ENCODE measurements at regions not wholly inside any gene's neighbourhood (a gene's known extent, or its start where the extent isn't known, plus 50 kb on each side); places are given as distances from the start of the nearest gene placed in this dataset.

GRCh38 chr2:155310589-155310988, 612.1 kb downstream of the KCNJ3 start:
- no peaks in the 10 kb centered on the region for H3K27me3 ChIP-seq
- no peaks in the 10 kb centered on the region for H3K9me3 ChIP-seq
- TF ChIP-seq, protein P1, sequence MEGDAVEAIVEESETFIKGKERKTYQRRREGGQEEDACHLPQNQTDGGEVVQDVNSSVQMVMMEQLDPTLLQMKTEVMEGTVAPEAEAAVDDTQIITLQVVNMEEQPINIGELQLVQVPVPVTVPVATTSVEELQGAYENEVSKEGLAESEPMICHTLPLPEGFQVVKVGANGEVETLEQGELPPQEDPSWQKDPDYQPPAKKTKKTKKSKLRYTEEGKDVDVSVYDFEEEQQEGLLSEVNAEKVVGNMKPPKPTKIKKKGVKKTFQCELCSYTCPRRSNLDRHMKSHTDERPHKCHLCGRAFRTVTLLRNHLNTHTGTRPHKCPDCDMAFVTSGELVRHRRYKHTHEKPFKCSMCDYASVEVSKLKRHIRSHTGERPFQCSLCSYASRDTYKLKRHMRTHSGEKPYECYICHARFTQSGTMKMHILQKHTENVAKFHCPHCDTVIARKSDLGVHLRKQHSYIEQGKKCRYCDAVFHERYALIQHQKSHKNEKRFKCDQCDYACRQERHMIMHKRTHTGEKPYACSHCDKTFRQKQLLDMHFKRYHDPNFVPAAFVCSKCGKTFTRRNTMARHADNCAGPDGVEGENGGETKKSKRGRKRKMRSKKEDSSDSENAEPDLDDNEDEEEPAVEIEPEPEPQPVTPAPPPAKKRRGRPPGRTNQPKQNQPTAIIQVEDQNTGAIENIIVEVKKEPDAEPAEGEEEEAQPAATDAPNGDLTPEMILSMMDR (IDR thresholded peaks at IDR 0.05): peak in 2 of 4 experiments; percentile 25 to 43
- no peak for TF ChIP-seq POLR2AphosphoS5 (IDR thresholded peaks at IDR 0.05)
- no peak for ATAC-seq
- no peak overlapping the region for H3K4me3 ChIP-seq
- H3K36me3 ChIP-seq: no peaks in the 10 kb centered on the region
- WGBS, 2 donors (ENCODE audit: low coverage in 1 of 2): 8 to 9% methylated on average over 3 of the region's 3 CpGs
- no peak overlapping the region for H3K27ac ChIP-seq
- no peaks in the 10 kb centered on the region for H3K4me1 ChIP-seq

GRCh38 chr2:155309483-155309882, 611.0 kb downstream of the KCNJ3 start:
- Histone ChIP-seq H3K4me1 (no peaks in the 10 kb centered on the region), H3K36me3 (no peaks in the 10 kb centered on the region), H3K27me3 (no peaks in the 10 kb centered on the region), H3K4me3 (no peak overlapping the region), H3K9me3 (no peaks in the 10 kb centered on the region), H3K27ac (no peak overlapping the region)
- 88 to 92% methylated on average over 1 of the region's 1 CpG for WGBS, 2 donors (ENCODE audit: low coverage in 1 of 2)
- ATAC-seq: no peak
- TF ChIP-seq POLR2AphosphoS5 (IDR thresholded peaks at IDR 0.05) (no peak), POLR2A (IDR thresholded peaks at IDR 0.05) (no peak), EP300 (IDR thresholded peaks at IDR 0.05) (no peak)
- TF ChIP-seq, protein P1 (IDR thresholded peaks at IDR 0.05): no peak

DNA sequence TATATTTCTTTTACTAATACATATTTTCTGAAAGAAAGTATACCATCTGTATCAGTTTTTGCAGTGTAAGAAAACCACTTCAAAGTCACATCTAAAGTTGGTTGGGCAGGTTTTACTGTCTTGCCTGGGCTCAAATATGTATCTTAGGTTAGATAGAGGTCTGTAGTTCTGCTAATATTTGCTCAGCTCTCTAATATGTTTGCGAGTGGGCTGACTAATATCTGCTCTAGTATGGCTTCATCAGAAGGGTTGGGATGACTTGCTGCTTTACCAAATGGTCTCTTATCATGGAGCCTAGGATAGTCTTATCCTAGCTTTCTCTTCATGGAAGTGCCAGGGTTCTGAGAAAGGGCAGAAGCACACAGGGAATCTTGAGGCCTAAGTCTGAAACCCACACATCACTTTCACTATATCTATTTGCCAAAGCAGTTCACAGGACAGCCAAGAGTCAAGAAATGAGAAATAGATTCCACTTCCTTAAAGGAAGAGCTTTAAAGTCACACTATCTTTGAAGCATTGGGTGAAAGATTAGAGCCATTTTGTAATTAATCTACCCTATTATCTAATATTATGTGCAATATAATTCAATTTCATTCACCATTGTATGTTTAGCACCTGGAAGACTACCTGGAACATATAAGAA, 610.0 kb downstream of the KCNJ3 start:
- H3K4me3 ChIP-seq: no peak overlapping the region
- no peaks in the 10 kb centered on the region for H3K27me3 ChIP-seq
- no peaks in the 10 kb centered on the region for H3K36me3 ChIP-seq
- no peaks in the 10 kb centered on the region for H3K9me3 ChIP-seq
- no peak for ATAC-seq
- no peaks in the 10 kb centered on the region for H3K4me1 ChIP-seq
- H3K27ac ChIP-seq: no peak overlapping the region
- TF ChIP-seq EP300 (IDR thresholded peaks at IDR 0.05): no peak
- no peak for TF ChIP-seq POLR2AphosphoS5 (IDR thresholded peaks at IDR 0.05)
- TF ChIP-seq POLR2A (IDR thresholded peaks at IDR 0.05): no peak
- TF ChIP-seq, protein P1 (IDR thresholded peaks at IDR 0.05): no peak
- WGBS, 2 donors (ENCODE audit: low coverage in 1 of 2): 83 to 100% methylated on average over 1 of the region's 1 CpG

GRCh38 chr2:155301221-155301620, 602.7 kb downstream of the KCNJ3 start:
- Histone ChIP-seq H3K4me1 (no peaks in the 10 kb centered on the region), H3K36me3 (no peaks in the 10 kb centered on the region), H3K27ac (no peak overlapping the region), H3K9me3 (no peaks in the 10 kb centered on the region), H3K27me3 (no peaks in the 10 kb centered on the region), H3K4me3 (no peak overlapping the region)
- TF ChIP-seq POLR2A (IDR thresholded peaks at IDR 0.05): no peak
- no peak for TF ChIP-seq EP300 (IDR thresholded peaks at IDR 0.05)
- TF ChIP-seq POLR2AphosphoS5 (IDR thresholded peaks at IDR 0.05): no peak
- TF ChIP-seq, protein P1 (IDR thresholded peaks at IDR 0.05): no peak
- no peak for ATAC-seq

DNA sequence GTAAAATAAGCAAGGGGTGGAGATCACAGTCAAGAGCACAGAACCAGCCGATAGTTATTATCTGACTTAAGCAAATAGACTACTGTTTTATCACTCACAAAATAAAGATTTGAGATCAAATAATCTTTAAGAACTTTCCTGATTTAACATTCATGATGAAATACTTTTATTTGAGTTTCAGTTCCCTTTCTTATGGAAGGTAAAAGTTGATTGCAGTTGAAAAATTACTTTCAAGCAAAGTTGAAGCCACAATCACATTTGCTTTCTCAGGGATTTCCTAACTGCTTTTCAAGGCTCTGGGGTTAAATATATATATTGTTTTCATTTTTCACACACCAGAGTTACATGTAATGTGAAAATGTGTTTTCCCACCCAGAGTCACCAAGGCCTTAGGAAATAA, 599.5 kb downstream of the KCNJ3 start:
- no peak overlapping the region for H3K27ac ChIP-seq
- ATAC-seq: no peak

More for the DNA sequence above, 599.5 kb downstream of the KCNJ3 start:
- TF ChIP-seq EP300 (IDR thresholded peaks at IDR 0.05): no peak
- no peak for TF ChIP-seq POLR2A (IDR thresholded peaks at IDR 0.05)
- TF ChIP-seq, protein P1 (IDR thresholded peaks at IDR 0.05): no peak
- TF ChIP-seq POLR2AphosphoS5 (IDR thresholded peaks at IDR 0.05): no peak
- no peak overlapping the region for H3K4me3 ChIP-seq
- 25 to 64% methylated on average over 1 of the region's 1 CpG for WGBS, 2 donors (ENCODE audit: low coverage in 1 of 2)
- no peaks in the 10 kb centered on the region for H3K36me3 ChIP-seq
- H3K4me1 ChIP-seq: no peaks in the 10 kb centered on the region
- no peaks in the 10 kb centered on the region for H3K27me3 ChIP-seq
- no peaks in the 10 kb centered on the region for H3K9me3 ChIP-seq

Data from gastroesophageal sphincter (tissue), 4 donors.